ENCODE measurements at regions not wholly inside any gene's neighbourhood (a gene's known extent, or its start where the extent isn't known, plus 50 kb on each side); places are given as distances from the start of the nearest gene placed in this dataset.

- no peak for DNase-seq (ENCODE audit: extremely low spot score)
- ChIA-PET CTCF (interaction anchor here (4.4 kb wide), 1 partner anchor 28 kb away, joined by 24 read pairs; no protein-coding TSS in a partner anchor), POLR2A (no interaction called here)
- TF ChIP-seq CTCF (IDR thresholded peaks at IDR 0.05; ENCODE audit: control extremely low read depth, extremely low read depth, low read depth, missing control alignments), result no peak
Measured at GRCh38 chr6:6518631-6519427, 69.7 kb upstream of the LY86 start.

GRCh38 chr6:6521961-6522482 lies 66.5 kb upstream of the LY86 start:
- no peak for TF ChIP-seq CTCF (IDR thresholded peaks at IDR 0.05; ENCODE audit: control extremely low read depth, extremely low read depth, low read depth, missing control alignments)
- CTCF ChIA-PET, result interaction anchor here (1.0 to 1.5 kb wide), 3 partner anchors 7 to 21 kb away, joined by 3 to 4 read pairs (median 3); no protein-coding TSS in a partner anchor
- POLR2A ChIA-PET, result no interaction called here

GRCh38 chr6:6522709-6523108 lies 65.8 kb upstream of the LY86 start:
- ChIA-PET POLR2A (no interaction called here), CTCF (interaction anchor here (1.5 kb wide), 1 partner anchor 9 kb away, joined by 3 read pairs; no protein-coding TSS in a partner anchor)
- no peak for DNase-seq (ENCODE audit: extremely low spot score)
- TF ChIP-seq CTCF (IDR thresholded peaks at IDR 0.05; ENCODE audit: control extremely low read depth, extremely low read depth, low read depth, missing control alignments), result no peak

More at GRCh38 chr6:6521961-6522482, 66.5 kb upstream of the LY86 start:
- no peak for DNase-seq (ENCODE audit: extremely low spot score)

- no peak for DNase-seq (ENCODE audit: extremely low spot score)
- no peak for TF ChIP-seq CTCF (IDR thresholded peaks at IDR 0.05; ENCODE audit: control extremely low read depth, extremely low read depth, low read depth, missing control alignments)
- ChIA-PET CTCF (interaction anchor here (0.8 to 1.9 kb wide), 3 partner anchors 9 to 16 kb away, joined by 3 to 4 read pairs (median 4); no protein-coding TSS in a partner anchor), POLR2A (no interaction called here)
Measured at GRCh38 chr6:6524951-6525350, 63.6 kb upstream of the LY86 start.

- no peak for DNase-seq (ENCODE audit: extremely low spot score)
- no peak for TF ChIP-seq CTCF (IDR thresholded peaks at IDR 0.05; ENCODE audit: control extremely low read depth, extremely low read depth, low read depth, missing control alignments)
- ChIA-PET POLR2A (no interaction called here), CTCF (interaction anchor here (1.1 to 2.0 kb wide), 3 partner anchors 17 to 469 kb away, joined by 4 to 9 read pairs (median 4); no protein-coding TSS in a partner anchor)
Measured at GRCh38 chr6:6525933-6526332, 62.6 kb upstream of the LY86 start.

- DNase-seq (ENCODE audit: extremely low spot score), result no peak
- ChIA-PET POLR2A (no interaction called here), CTCF (interaction anchor here (1.0 to 6.9 kb wide), 2 partner anchors 8 to 18 kb away, joined by 4 to 45 read pairs; no protein-coding TSS in a partner anchor)
- no peak for TF ChIP-seq CTCF (IDR thresholded peaks at IDR 0.05; ENCODE audit: control extremely low read depth, extremely low read depth, low read depth, missing control alignments)
Measured at GRCh38 chr6:6529275-6529674, 59.2 kb upstream of the LY86 start.
